Smooth muscle cell (in vitro differentiated cells): ENCODE measurements at regions not wholly inside any gene's neighbourhood (a gene's known extent, or its start where the extent isn't known, plus 50 kb on each side); places are given as distances from the start of the nearest gene placed in this dataset.

ENCODE experiments used
- DNase-seq: peaks from one replicate; lab custom pipeline; 2025; ENCODE audit not compliant: unreplicated experiment; lab: John Stamatoyannopoulos, UW
- H2AFZ ChIP-seq: fragments of 200-600 bp; sonication (generic); 2 replicates; pipeline ENCODE4 v1.6.0; 2016; ENCODE audit warnings: antibody characterized with exemption, low read depth, mild to moderate bottlenecking
- H3F3A ChIP-seq: fragments of 200-600 bp; sonication (generic); 2 replicates; pipeline ENCODE4 v1.6.0; 2017; ENCODE audit warnings: antibody characterized with exemption, low read depth
- H3K27ac ChIP-seq: fragments of 200-600 bp; sonication (generic); 2 replicates; pipeline ENCODE4 v1.5.1; 2016; ENCODE audit warnings: low read depth, mild to moderate bottlenecking
- H3K27me3 ChIP-seq: fragments of 200-600 bp; sonication (generic); 2 replicates; pipeline ENCODE4 v1.6.1; 2016; ENCODE audit warnings: low read depth, mild to moderate bottlenecking
- H3K36me3 ChIP-seq: fragments of 200-600 bp; sonication (generic); 2 replicates; pipeline ENCODE4 v1.5.1; 2016; ENCODE audit warnings: low read depth
- H3K4me1 ChIP-seq: fragments of 200-600 bp; sonication (generic); 2 replicates; pipeline ENCODE4 v1.5.1; 2016; ENCODE audit warnings: low read depth
- H3K4me2 ChIP-seq: fragments of 200-600 bp; sonication (generic); 2 replicates; pipeline ENCODE4 v1.6.0; 2016; ENCODE audit warnings: mild to moderate bottlenecking
- H3K4me3 ChIP-seq: fragments of 200-600 bp; sonication (generic); 2 replicates; pipeline ENCODE4 v1.5.1; 2016; ENCODE audit warnings: mild to moderate bottlenecking
- H3K79me2 ChIP-seq: fragments of 200-600 bp; sonication (generic); 2 replicates; pipeline ENCODE4 v1.6.0; 2016; ENCODE audit warnings: low read depth, mild to moderate bottlenecking
- H3K9ac ChIP-seq: fragments of 200-600 bp; sonication (generic); 2 replicates; pipeline ENCODE4 v1.6.0; 2016; ENCODE audit warnings: low read depth
- H3K9me3 ChIP-seq: fragments of 200-600 bp; sonication (generic); replicated peaks from 2 replicates; pipeline ENCODE4 v1.5.1; 2016; ENCODE audit warnings: low read depth
- H4K20me1 ChIP-seq: fragments of 200-600 bp; sonication (generic); 2 replicates; pipeline ENCODE4 v1.6.0; 2016; ENCODE audit warnings: low read depth
- WGBS: methylation state at CpG from one replicate; pipeline ENCODE4 v1.1.7; 2016; ENCODE audit warnings: low lambda C conversion rate; 5-methylcytosine and 5-hydroxymethylcytosine counted together
- TF ChIP-seq, protein P1 (sequence below): fragments of 200-600 bp; sonication (generic); IDR thresholded peaks from 2 replicates; pipeline ENCODE4 v1.5.1; 2017; ENCODE audit warnings: borderline replicate concordance, mild to moderate bottlenecking, antibody characterized with exemption; ENCODE audit not compliant: insufficient read depth, poor library complexity, severe bottlenecking

DNA sequence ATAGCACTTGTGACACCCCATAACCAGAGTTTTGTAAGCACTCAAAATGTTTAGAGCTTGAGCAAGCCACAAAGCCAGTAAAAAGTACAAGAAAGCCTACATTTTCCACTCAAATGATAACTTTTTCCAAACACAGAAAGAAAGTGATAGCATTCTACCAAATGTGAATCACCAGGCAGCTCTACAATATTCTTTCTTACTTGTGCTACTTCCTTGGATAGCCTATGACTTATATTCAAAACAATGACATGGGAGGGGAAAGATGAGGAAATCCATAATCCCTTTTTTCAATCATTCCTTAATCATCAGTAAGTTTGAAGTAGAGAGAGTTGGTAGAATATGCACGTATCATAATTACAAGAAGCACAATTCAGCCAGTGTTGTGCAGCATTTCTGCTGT, 650.8 kb upstream of the PCDH9 start:
- DNase-seq: no peak
- peak overlapping the region; percentile 58 for H3K4me2 ChIP-seq
- peak overlapping the region; percentile 21 for H3K27ac ChIP-seq
- H3K79me2 ChIP-seq: no peaks in the 10 kb centered on the region
- no peak overlapping the region for H2AFZ ChIP-seq
- H4K20me1 ChIP-seq: no peaks in the 10 kb centered on the region
- TF ChIP-seq, protein P1, sequence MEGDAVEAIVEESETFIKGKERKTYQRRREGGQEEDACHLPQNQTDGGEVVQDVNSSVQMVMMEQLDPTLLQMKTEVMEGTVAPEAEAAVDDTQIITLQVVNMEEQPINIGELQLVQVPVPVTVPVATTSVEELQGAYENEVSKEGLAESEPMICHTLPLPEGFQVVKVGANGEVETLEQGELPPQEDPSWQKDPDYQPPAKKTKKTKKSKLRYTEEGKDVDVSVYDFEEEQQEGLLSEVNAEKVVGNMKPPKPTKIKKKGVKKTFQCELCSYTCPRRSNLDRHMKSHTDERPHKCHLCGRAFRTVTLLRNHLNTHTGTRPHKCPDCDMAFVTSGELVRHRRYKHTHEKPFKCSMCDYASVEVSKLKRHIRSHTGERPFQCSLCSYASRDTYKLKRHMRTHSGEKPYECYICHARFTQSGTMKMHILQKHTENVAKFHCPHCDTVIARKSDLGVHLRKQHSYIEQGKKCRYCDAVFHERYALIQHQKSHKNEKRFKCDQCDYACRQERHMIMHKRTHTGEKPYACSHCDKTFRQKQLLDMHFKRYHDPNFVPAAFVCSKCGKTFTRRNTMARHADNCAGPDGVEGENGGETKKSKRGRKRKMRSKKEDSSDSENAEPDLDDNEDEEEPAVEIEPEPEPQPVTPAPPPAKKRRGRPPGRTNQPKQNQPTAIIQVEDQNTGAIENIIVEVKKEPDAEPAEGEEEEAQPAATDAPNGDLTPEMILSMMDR: no peak
- H3K36me3 ChIP-seq: no peaks in the 10 kb centered on the region
- H3K9ac ChIP-seq: no peak overlapping the region
- no peaks in the 10 kb centered on the region for H3K4me1 ChIP-seq
- H3K27me3 ChIP-seq: no peaks in the 10 kb centered on the region
- 36% methylated on average over 1 of the region's 1 CpG for WGBS
- no peak overlapping the region for H3K4me3 ChIP-seq
- H3K9me3 ChIP-seq: no peaks in the 10 kb centered on the region
- H3F3A ChIP-seq: no peaks in the 10 kb centered on the region

DNA sequence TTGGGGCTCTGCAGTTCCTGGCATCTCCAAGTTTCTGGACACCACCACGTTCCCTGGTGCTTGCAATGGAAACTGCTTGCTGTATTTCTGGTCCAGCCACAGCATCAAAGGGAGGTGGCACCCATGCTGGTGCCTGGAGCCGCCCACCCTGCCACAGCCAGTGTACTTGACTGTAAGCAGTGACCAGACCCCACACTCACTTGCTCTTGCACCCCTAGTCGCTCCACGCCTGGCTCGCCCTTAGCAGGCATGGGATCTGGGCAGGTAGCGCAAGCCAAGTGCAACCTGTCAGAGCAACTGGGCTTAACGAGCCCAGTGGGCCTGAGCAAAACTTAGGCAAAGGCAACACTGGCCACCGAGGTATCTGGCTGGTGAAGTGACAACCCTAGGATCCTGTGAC, 648.2 kb upstream of the PCDH9 start:
- 96% methylated on average over 8 of the region's 8 CpGs for WGBS
- no peak overlapping the region for H3K4me3 ChIP-seq

DNA sequence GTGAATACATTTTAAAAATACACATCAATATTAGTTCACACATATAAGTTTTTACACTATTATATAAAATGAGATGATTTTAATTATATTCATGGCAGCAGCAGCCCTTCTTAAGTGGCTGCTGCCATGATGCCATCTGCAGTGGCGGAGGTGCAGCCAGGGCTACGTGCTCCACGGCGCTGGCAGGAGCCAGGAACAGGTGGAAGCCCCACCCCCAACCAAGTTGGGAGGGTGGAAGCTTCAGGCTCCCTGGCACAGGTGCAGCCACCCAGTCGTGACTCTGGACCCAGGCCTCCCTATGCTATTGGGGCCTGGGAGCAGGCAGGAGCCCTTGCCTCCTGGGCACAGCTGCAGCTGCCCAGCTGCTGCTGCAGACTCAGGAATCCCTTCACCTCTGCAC, 646.9 kb upstream of the PCDH9 start:
- H3K79me2 ChIP-seq: no peaks in the 10 kb centered on the region
- no peaks in the 10 kb centered on the region for H4K20me1 ChIP-seq
- H3K4me1 ChIP-seq: no peaks in the 10 kb centered on the region
- H3K27me3 ChIP-seq: no peaks in the 10 kb centered on the region
- DNase-seq: no peak
- no peak overlapping the region for H3K4me3 ChIP-seq
- no peaks in the 10 kb centered on the region for H3K36me3 ChIP-seq
- H3F3A ChIP-seq: no peaks in the 10 kb centered on the region
- TF ChIP-seq, protein P1: no peak
- no peak overlapping the region for H3K27ac ChIP-seq
- no peak overlapping the region for H3K4me2 ChIP-seq
- H3K9ac ChIP-seq: no peak overlapping the region
- 95% methylated on average over 5 of the region's 5 CpGs for WGBS
- H3K9me3 ChIP-seq: no peaks in the 10 kb centered on the region
- no peak overlapping the region for H2AFZ ChIP-seq

More for the DNA sequence above, 648.2 kb upstream of the PCDH9 start:
- TF ChIP-seq, protein P1: no peak
- H3K79me2 ChIP-seq: no peaks in the 10 kb centered on the region
- H3K4me1 ChIP-seq: no peaks in the 10 kb centered on the region
- no peak for DNase-seq
- no peaks in the 10 kb centered on the region for H3K27me3 ChIP-seq
- no peak overlapping the region for H3K4me2 ChIP-seq
- no peak overlapping the region for H2AFZ ChIP-seq
- no peak overlapping the region for H3K27ac ChIP-seq
- H3K9me3 ChIP-seq: no peaks in the 10 kb centered on the region
- no peaks in the 10 kb centered on the region for H3F3A ChIP-seq
- H4K20me1 ChIP-seq: no peaks in the 10 kb centered on the region
- H3K36me3 ChIP-seq: no peaks in the 10 kb centered on the region
- no peak overlapping the region for H3K9ac ChIP-seq

DNA sequence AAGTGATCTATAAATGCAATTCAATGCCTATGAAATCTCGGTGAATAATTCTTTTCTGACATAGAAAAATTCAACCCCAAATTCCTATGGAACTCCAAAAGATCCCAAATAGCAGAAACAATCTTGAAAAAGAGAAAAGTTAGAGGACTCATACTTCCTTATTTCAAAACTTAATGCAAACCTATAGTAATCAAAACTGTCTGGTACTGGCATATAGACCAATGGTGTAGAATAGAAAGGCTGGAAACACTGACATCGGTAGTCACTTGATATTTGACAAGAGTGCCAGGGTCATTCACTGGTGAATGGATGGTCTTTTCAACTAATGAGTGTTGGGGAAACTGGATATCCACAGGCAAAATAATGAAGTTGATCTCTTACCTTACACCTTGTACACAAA, 637.1 kb upstream of the PCDH9 start:
- TF ChIP-seq, protein P1: no peak
- H2AFZ ChIP-seq: no peak overlapping the region
- H3F3A ChIP-seq: no peaks in the 10 kb centered on the region
- H3K4me2 ChIP-seq: no peak overlapping the region
- H3K36me3 ChIP-seq: no peaks in the 10 kb centered on the region
- H3K9ac ChIP-seq: no peak overlapping the region
- no peaks in the 10 kb centered on the region for H3K79me2 ChIP-seq
- no peaks in the 10 kb centered on the region for H3K9me3 ChIP-seq
- no peak overlapping the region for H3K4me3 ChIP-seq
- no peaks in the 10 kb centered on the region for H3K27me3 ChIP-seq
- H3K27ac ChIP-seq: no peak overlapping the region
- H4K20me1 ChIP-seq: no peaks in the 10 kb centered on the region
- 73% methylated on average over 2 of the region's 2 CpGs for WGBS
- no peaks in the 10 kb centered on the region for H3K4me1 ChIP-seq
- DNase-seq: no peak
